Suprapubic skin (tissue), 4 donors: ENCODE measurements at regions not wholly inside any gene's neighbourhood (a gene's known extent, or its start where the extent isn't known, plus 50 kb on each side); places are given as distances from the start of the nearest gene placed in this dataset.

Experiments used
- EP300 ChIP-seq: sonication (generic); formaldehyde crosslinking; IDR thresholded peaks from one replicate; pipeline ENCODE4 v1.6.1; 2017; ENCODE audit warnings: antibody characterized with exemption
- POLR2AphosphoS5 ChIP-seq, 3 donors: sonication (generic); formaldehyde crosslinking; IDR thresholded peaks; one replicate each; pipeline ENCODE4 v1.6.1; 2017; ENCODE audit warnings: antibody characterized with exemption in 3 of 3
- TF ChIP-seq, protein P1 (sequence below), 2 donors: fragments of 200-600 bp in 1 of 2; fragments of 450-650 bp in 1 of 2; sonication (generic) in 1 of 2; IDR thresholded peaks; one replicate each; pipeline ENCODE4 v1.5.1; 2016 to 2019; ENCODE audit warnings: antibody characterized with exemption in 2 of 2, mild to moderate bottlenecking in 1 of 2, moderate library complexity in 1 of 2

DNA sequence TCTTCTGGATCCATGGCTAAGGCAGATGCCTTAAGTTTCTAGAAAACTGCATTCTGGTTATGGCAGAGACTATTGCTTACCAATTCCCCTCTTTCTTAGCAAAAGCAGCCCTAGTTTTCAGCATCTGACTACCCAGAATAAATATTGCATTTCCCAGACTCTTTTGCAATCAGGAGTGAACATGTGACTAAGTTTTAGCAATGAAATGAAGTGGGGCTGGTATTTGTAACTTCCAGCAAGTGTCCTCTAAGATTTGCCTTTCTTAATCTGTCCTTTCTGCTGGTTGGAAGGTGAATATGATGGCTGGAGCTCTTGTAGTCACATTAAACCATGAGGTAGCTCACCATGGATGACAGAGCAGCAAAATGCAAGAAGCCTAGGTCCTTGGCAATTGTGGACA is 132.9 kb upstream of the PKDCC start:
- no peak for TF ChIP-seq EP300
- TF ChIP-seq, protein P1, sequence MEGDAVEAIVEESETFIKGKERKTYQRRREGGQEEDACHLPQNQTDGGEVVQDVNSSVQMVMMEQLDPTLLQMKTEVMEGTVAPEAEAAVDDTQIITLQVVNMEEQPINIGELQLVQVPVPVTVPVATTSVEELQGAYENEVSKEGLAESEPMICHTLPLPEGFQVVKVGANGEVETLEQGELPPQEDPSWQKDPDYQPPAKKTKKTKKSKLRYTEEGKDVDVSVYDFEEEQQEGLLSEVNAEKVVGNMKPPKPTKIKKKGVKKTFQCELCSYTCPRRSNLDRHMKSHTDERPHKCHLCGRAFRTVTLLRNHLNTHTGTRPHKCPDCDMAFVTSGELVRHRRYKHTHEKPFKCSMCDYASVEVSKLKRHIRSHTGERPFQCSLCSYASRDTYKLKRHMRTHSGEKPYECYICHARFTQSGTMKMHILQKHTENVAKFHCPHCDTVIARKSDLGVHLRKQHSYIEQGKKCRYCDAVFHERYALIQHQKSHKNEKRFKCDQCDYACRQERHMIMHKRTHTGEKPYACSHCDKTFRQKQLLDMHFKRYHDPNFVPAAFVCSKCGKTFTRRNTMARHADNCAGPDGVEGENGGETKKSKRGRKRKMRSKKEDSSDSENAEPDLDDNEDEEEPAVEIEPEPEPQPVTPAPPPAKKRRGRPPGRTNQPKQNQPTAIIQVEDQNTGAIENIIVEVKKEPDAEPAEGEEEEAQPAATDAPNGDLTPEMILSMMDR (IDR thresholded peaks at IDR 0.05): no peak
- no peak for TF ChIP-seq POLR2AphosphoS5 (IDR thresholded peaks at IDR 0.05)
